ENCODE measurements at regions not wholly inside any gene's neighbourhood (a gene's known extent, or its start where the extent isn't known, plus 50 kb on each side); places are given as distances from the start of the nearest gene placed in this dataset.
A peak's percentile ranks its signal among the peaks of the same experiment; 100 is the strongest.

DNA sequence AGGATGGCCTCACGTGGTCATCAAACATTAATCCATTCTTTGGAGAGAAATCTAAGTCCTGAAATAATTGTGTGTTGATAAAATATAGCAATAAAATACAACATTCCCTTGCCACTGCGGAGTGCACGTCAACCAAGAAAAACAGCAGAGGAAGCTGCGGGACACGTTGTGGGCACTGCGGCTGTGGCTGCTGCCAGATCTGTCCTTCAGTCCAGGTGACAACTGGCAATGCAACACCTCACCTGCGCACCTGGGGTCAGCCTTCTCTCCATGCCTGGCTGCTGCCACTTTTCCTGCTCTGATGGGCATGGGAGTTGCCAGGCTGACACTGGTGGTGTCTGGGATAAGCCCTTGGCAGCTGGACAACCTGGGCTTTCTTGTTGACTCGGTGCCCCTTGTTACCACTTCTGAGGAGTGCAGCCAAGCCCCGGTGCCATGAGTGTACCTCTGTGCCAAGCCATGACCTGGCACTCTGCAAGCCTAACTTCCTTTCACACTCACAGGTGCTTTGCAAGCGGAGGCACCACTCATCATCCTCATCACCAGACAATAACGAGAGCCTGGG is 251.6 kb upstream of the TSHZ3 start:
- DNase-seq (ENCODE audit: low spot score) = no peak

DNA sequence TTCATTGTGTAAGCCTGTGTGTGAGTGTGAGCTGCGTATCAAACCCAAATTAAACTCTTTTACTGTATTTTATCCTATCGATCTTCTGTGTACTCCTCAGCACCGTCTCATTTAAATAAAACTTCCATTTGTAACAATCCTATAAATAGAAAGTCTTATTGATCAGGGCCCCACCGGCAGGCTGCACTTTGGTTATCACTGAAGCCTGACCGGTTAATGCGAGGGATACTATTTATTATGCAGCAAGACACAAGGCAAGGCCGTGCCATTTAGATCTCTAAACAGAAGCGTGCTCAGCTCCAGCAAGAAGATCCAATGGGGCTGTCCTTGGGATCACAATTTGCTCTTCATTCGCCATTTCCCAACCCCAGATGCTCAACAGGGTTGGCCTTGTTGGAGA is 252.6 kb upstream of the TSHZ3 start:
- DNase-seq (ENCODE audit: low spot score) = no peak

DNA sequence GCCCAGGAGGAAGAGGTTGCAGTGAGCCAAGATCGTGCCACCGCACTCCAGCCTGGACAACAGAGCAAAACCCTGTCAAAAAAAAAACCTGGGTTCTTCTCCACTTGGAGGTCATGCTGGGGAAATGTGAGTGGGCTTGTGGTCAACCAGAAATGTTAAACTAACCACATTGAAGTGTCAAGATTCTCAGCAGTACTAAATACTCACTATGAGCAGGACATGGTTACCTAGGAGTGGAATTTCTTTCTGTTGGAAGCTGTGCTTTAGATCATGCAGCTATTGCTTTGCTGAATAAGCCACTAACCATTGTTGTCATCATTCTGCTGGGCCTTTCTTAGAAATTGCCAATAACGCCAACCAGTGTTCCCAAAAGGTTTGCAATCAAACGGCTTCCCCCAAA is 253.3 kb upstream of the TSHZ3 start:
- no peak for DNase-seq (ENCODE audit: low spot score)

DNA sequence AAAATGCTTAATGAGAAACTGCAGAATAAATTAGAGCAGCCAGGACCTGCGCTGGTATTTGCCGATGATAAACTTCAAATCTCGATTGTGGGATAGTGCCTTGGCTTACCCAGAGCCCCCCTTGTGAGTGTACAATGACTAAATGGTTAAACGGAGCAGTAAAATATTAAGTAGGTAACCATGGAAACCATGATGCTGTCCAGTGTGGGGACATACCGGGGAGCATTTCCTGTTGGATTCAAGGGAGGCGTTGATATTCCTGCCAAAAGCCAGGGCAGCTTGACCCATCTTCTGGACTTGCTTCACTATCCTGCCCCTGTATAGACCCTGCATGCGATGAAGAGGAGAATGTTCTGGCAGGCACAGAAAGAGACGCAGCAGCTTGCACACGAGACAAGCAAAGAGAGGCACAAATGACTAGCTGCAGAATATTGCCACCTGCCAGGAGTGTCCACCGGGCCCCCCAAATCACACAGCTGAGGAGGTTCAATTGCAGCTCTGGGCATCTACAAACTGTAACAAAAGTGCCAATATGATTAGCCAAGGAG is 255.3 kb upstream of the TSHZ3 start:
- no peak for DNase-seq (ENCODE audit: low spot score)

DNA sequence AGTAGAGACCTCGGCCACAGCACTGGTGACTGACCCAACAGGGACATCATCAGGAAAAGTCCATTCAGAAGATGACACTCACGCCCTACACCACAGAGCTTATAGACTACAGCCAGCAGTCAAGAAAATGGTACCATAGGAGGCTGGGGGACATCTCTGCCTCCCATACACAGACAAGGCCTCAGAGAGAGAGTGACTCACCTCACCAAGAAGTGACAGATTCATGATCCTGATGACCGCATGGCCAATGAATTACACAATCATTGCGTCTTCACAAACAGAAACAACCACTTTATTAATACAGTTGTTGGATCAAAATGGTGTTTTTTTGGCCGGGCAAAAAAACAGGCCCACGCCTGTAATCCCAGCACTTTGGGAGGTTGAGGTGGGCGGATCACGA is 260.8 kb upstream of the TSHZ3 start:
- DNase-seq (ENCODE audit: low spot score) = no peak

DNA sequence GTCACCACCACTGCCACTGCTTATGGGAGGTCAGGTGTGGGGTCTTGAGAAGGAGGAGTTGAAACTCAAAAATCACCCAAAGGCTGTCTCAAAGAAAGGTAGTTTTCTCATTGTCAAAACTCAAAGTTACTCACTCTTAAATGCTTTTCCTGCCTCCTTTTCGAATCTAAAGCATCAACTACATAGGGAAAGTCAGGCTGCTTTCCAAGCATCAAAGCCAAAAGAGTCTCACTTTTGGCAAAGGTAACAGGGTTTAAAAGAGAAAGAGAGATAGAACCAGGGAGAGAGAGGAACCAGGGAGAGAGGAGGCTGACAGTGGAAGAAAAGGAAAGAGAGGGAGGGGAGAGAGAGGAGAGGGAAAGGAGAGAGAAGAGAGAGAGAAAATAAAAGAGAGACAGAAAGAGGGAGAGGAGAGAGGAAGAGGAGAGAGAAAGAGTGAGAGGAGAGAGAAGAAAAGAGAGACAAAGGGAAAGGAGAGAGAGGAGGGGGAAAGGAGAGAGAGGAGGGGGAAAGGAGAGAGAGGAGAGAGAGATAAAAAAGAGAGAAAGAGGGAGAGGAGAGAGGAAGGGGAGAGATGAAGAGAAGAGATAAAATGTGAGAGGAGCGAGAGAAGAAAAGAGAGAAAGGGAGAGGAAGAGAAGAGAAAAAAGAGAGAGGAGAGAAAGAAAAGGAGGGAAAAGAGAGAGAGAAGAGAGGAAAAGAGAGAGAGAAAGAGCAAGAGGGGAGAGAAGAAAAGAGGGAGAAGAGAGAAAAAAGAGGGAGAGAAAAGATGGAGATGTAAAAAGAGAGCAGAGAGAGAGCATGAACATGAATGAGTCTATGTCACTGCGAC is 262.0 kb upstream of the TSHZ3 start:
- no peak for DNase-seq (ENCODE audit: low spot score)

DNA sequence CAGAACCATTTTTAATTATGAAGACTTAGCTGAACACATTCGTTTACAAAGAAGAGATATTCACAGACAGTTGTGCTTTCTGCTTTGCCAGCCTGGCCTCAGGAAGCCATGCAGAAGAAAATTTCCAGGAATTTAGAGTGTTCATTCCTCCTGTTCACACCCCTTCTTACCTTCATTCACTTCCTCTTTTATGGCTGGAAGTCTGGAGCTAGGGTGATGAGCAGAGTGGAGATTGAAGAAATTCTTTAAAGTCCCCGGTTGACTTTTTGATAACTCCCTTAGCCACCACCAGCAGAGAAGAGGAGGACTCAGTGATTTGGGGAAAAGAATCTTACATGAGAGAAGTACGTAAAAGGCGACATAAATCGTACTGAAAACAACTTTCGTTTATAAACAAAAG is 263.6 kb upstream of the TSHZ3 start:
- DNase-seq (ENCODE audit: low spot score) = no peak

DNA sequence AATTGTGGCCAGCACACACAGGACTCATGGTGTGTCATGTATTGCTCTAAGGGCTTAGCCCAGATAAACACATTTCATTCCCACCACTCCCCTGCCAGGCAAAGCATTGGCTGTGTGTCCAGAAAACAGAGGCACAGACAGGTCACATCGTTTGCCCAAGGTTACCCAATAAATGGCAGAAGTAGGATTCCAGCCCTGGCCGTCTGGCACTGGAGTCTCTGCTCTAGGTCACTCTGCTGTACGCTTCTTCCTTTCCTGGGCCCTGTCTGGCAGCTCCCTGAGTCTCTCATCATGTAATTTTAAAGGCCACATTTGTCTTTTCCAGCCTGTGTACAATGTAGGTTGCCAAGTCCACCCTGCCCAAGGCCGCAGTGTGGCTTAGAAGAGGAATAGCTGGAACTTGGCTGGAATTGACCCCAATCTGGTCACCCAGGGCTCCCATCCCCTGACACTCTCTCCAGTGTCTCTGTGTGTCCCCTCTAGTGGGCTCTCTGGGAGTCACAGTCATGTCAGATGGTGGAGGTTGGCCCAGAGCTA is 264.5 kb upstream of the TSHZ3 start:
- DNase-seq (ENCODE audit: low spot score) = no peak

DNA sequence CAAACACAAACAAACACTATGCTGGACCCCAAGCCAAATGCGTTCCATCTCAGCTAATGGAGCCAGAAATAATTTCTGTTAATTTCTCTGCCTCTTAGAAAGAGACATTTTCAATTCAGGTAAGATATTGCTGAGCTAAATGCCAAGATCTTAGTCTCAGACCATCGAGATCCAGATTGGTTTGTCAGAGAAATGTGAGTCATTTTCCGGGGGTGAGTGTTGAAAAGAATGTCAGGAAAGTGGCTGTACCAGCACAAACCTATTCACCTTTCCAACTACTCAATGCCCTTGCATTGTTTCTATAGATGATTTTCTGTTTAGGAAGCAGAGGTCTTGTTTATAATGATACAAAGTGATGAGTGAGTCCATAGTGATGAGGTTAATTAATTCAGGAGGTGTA is 266.8 kb upstream of the TSHZ3 start:
- no peak for DNase-seq (ENCODE audit: low spot score)

DNA sequence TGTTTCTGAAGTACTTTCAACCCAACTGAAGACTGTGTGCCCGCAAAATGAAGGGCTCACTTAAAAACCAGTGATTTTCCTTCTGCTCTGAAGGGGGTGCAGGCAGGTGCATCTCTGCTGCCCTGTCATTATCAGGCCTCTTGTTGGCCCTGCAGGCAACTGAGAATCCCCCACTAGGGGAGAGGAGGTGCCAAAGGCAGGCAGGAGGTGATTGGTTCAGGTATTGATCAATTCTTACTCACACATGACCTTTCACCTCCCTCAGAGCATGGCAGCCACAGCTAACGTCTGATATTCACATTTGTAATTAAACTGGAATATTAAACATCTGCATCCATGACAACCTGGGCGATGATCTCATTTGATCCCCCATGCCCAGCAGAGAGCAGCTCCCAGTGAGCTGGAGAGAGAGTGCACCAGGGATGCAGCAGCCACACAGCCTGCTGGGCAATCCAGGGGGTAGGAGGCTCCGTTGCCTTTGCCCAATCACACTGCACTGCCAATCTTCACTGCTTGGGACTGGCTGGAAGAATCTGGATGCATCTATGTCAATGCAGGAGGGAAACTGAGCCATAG is 267.9 kb upstream of the TSHZ3 start:
- DNase-seq (ENCODE audit: low spot score) = no peak

DNA sequence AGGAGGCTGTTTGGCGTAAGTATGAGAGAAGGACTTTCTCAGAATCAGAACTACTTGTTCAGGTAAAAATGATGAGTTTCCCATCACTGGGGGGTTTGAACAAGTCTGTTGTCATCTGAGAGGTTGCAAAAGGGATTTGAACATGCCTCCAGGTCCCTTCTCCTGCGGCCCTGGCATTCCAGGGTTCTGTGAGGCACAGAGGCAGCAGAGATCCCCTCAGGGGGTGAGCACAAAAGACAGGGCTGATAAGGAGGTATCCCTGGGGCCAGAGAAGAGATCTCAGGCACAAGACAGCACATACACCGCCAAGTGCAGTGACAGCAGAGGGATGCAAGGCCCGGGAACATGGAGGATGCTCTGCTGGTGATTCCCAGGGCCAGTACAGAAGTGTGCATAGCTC is 275.8 kb upstream of the TSHZ3 start:
- no peak for DNase-seq (ENCODE audit: low spot score)

DNA sequence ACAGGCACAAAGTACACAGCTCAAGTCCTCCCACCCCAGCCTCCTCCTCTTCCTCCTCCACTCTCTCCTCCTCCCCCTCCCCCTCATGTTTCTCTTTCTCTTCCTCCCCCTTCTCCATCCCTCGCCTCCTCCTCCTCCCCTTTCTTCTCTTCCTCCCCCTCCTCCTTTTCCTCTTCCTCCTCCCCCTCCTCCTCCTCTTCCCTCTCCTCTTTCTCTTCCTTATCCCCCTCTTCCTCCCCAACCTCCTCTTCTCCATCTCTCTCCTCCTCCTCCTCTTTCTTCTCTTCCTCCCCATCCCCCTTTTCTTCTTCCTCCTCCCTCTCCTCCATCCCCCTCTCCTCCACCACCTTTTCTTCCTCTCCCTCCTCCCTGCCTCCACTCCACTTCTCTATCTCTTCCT is 276.3 kb upstream of the TSHZ3 start:
- DNase-seq (ENCODE audit: low spot score) = no peak

DNA sequence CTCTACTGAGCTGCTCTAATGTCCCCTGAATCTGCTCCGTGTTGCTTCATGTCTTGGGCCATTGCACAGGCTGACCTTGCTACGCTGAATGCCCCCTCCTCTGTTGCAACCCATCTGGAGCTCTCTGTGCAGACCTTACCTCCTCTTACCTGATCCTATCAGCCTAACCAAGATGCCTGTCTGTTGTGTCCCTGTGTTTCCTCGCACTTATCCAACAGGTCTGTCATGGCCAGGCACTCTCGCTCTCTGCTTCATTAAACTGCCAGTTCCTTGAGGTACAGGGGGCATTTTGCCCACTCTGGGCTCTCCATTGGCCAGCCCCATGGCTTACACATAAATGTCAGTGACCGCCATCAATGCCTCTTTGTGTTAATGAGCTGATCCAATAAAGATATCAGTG is 277.7 kb upstream of the TSHZ3 start:
- no peak for DNase-seq (ENCODE audit: low spot score)

DNA sequence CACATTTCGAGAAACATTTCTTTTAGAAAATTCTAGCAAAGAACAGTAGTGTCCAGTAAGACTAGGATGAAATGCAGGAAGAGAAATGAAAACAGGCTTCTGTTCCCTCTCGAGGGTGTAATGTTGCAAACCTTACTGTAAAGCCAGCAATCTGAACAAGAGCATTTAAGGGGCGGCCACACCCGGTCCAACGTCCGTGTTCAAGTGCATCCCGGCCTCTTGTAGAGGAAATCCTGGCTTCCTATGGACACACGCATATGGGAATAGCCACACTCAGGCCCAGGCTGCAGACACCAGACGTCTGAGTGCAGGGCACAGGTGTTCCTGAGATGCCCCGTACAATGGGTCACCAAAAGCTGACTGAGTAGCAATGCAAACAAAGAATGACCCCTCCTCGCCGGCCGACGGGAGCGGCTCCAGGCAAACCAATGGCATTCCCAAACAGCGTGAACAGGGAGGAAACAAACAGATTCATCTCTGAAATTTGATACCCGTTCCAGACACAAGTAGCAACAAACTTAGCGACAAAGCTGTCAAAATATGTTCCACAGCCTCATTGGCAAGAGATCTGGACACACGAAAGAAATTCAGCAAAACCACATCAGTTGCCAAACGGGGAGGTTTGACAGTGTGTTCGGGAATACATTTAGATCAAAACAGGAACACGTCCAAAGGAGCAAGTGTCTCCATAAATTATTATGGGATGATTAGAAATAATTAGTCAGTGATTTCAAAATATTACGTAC is 278.6 kb upstream of the TSHZ3 start:
- no peak for DNase-seq (ENCODE audit: low spot score)

DNA sequence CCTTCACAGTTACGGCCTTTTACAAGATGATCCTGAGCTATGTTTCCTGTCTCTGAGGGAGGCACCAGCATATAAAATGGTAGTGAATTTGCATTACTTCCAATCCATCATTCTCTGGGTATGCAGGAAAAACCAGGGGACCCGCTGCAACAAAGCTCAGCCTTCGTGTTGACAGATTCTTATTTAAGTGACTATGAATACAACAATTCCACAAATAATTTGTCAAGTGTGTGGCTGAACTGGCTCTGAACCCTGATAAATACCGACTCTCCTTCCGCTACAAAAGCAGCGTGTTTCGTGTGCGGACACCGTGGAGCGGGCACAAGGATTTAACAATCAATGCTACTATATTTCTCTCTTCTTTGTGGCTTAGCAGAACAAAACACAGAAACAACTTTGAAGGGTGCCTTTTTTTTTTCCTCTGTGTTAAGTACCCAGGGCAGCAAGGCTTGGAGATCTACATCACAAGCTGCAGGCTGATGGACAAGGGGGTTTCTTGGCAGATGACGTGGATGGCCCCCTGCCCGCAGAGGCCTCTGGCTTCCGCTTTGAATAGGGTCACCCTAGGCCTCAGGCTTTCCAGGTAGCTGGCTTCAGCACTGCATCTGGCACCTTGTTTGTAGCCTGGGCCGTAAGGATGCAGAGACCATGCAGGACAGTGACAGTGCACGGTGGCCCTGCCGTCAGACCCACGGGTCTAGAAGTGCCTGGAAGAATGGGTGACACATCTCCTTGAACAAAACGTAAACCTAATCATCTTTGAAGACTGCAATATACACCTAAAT is 280.5 kb upstream of the TSHZ3 start:
- DNase-seq (ENCODE audit: low spot score) = no peak

DNA sequence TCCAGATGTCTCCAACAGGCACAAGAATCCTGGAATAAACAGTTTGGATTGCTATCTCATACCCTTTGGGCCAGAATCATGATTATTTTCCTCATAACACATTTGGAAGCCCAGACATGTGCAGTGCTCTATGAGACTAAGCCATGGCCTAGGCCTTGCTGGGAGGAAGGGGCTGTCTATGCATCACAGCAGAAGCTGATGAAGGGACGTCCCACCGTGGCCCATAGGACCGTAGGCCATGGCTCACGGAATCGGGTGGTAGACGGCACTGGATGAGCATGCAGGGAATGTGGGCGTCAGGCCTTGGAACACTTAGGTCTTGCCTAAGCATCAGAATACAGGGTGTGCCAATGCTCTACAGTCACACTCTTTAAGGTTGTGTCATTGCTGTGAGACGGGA is 283.8 kb upstream of the TSHZ3 start:
- no peak for DNase-seq (ENCODE audit: low spot score)

DNA sequence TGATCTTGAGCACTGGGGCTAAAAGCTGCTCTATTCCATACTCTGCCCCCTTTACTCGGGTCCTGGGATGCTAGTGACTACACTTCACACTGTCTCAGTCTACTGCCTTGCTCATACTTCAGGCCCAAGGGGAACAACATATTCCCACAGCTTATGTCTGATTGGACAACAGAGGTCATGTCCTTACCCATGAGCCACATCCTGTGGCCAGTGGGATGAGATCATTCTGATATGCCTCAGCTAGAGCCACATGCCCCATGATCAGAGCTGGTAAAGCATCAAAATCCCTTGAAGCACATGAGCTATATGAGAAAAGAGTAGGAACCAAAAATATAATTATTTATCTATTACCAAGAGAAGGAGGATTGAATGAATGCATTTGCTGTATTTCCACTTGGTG is 290.1 kb upstream of the TSHZ3 start:
- DNase-seq (ENCODE audit: low spot score) = peak; percentile 60

DNA sequence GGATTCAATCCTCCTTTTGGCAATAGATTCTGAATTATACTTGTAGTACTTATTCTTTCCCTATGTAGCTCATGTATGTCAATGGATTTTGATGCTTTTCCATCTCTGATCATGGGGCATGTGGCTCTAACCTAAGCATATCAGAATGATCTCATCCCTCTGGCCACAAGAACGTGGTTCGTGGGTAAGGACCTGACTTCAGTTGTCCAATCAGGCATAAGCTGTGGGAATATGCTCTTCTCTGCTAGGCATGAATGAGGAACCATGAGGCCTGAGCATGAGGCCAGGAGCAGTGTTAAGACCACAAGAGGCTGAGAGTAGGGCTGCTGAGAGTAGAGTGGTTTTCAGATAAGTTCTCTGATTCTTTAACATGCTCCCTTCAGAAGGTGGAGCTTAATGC is 292.4 kb upstream of the TSHZ3 start:
- DNase-seq (ENCODE audit: low spot score) = peak; percentile 61

DNA sequence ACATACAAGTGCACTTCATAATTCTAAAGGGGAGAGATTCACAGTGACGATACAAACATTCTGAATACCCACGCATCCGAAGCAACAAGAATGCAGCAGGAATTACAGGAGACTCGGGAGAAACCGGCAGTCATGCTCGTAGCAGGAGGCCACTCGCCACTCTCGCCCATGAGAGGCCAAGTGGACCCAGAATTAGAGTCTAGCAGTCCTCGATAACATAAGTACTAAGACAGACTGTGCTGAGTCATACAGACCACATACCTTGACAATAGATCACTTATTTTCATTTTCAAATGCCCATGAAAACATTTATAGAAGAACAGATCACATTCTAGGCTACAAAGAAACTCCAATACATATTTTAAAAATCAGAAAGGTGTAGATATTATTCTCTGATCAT is 299.1 kb upstream of the TSHZ3 start:
- peak; percentile 58 for DNase-seq (ENCODE audit: low spot score)

DNA sequence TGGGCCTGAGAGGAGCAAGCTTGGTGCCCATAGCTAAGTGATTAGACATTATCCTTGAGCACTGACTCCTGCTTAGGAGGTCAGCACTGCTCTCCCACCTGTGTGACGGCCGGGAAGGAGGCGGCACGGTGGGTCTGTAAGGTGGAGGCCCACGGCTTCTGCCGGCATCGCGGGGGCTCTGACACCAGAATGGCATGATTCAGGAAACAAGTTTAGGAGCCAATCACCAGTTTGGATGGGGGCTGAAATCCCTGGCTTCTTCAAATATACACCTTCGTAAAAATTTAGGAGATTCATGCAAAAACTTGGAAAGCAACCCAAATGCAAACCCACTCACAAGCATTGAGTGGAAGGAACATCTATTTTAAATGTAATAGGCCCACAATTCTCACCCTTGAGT is 307.3 kb upstream of the TSHZ3 start:
- no peak for DNase-seq (ENCODE audit: low spot score)
